ENCODE measurements at regions not wholly inside any gene's neighbourhood (a gene's known extent, or its start where the extent isn't known, plus 50 kb on each side); places are given as distances from the start of the nearest gene placed in this dataset.

- no peak for DNase-seq
Observed at GRCh38 chr18:79628416-79629248, 51.0 kb upstream of the CTDP1 start.

GRCh38 chr18:79629249-79629558 is 50.4 kb upstream of the CTDP1 start:
- DNase-seq, result no peak

- DNase-seq, result no peak
Observed at GRCh38 chr18:79629606-79630005, 50.0 kb upstream of the CTDP1 start.
